HG03108 (cell line): ENCODE measurements at regions not wholly inside any gene's neighbourhood (a gene's known extent, or its start where the extent isn't known, plus 50 kb on each side); places are given as distances from the start of the nearest gene placed in this dataset.

Experiments
- ATAC-seq: cut with Tn5 transposase; IDR thresholded peaks from one replicate; pipeline ENCODE4 v1.9.1; 2021; ENCODE audit warnings: moderate library complexity; ENCODE audit not compliant: unreplicated experiment

DNA sequence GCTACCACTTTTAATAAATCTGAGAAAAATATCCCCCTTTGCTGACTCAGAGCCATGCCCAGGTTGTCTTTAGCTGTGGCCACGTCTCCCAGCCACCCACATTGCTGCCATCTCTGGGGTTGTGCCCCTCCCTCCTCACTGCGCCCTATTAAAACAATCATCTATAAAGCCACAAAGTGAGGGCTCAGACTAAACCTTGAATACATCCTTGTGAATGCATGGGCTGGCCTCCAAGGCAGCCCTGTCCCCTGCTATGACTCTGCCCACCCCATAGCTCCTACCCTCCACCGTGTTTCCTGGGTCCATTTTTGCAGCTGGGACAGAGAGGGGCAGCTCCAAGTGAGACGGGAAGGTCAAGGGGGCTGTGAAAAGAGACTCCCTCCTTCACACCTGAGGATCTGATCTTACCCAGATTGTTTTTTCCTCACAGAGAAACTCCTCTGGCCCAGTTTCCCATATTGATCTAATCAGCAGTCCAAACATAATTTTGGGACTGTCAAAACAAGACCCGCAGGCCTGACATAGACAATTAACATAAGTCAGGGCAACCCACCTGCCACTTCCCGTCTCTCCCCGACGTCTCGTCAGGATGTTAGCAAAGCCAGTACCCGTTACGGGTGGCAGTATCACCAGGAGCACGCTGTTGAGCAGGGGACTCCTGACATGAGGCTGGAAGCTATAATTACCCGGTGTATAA, 199.0 kb downstream of the KATNAL1 start:
- ATAC-seq = no peak

DNA sequence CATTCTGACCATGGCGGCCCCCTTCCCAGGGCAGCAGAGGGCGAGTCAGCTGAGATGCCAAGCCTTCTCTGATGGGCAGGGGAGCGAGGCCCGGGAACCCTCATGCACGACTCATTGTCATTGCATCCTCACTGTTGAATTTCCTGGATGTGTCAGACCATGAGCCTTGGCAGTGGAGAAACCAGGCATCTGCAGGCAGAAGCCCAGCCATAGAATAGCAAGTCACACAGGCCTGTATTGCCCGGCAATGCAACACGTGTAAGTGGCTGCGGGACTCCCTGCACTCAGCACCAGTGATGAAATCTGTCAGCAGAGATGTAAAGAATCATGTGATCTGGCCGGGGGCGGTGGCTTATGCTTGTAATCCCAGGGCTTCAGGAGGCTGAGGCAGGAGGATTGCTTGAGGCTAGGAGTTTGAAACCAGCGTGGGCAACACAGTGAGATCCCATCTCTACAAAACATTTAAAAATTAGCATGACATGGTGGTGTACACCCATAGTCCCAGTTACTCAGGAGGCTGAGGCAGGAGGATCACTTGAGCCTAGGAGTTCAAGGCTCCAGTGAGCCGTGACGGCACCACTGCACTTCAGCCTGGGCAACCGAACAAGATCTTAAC, 199.7 kb downstream of the KATNAL1 start:
- no peak for ATAC-seq

DNA sequence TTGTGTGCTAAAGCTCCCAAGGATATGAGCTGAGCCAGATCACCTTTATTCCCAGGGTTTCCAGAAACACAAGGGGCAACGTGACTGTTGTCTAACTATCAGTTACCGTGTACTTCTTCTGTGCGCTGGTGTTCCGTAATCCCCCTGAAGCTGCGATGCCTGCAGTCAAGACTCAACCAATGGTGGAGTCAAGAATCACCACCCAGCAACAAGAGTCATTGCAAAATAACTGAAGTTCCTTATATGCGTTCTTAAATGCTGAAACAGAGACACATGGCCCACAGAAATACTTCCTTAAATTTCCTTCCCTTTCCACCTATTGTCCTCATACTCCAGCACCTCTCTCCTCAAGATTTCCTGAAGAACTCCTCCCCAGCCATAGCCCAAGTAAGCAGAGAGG, 200.2 kb downstream of the KATNAL1 start:
- no peak for ATAC-seq

DNA sequence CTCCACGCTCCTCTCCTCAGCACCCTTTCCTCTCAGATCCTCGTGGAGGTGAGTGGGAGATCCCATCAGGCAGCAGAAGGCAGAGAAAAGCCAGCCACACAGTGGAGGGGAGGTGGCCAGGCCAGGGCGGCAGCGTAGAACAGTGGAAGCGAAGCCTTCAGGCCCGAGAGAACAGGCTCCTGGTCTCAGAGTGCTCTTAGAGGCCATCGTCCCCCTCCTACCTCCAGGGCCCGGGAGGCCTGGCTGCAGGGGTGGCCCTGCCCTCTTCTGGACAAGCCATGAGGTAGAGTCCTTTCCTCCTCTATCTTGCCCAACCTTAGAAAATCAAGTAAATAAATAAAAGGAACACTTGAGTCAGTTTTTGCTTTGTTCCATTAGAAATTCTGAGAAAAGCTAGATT, 202.0 kb downstream of the KATNAL1 start:
- ATAC-seq = no peak

DNA sequence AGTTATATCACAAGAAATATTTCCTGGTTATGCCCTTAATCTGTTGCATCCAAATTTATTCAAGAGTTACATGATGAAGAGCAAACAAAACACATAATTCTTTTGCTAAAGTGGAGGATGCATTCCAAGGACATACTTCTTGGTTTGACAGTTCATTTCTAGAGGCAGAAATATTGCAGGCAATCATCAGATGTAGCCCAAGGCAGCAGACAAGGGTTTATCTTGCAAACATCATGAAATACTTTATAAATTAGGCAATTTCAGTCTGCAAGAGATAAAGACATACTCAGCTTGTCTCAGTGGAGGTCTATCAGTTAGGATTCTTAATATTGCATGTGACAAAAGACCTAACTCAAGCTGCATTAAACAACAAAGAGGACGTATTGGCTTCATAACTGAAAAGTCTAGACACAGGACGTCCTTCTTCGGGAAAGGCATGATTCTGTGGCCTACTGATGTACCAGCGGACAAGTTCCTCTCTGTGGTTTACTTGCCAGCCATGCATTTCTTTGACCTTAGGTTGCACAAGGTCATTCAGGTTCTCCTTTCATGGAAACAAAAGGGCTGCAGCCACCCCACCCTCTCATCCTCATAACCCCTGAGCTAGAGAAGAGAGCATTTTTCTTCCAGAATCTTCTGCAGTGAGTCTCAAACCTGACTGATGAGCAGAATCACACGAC, 204.1 kb downstream of the KATNAL1 start:
- no peak for ATAC-seq

DNA sequence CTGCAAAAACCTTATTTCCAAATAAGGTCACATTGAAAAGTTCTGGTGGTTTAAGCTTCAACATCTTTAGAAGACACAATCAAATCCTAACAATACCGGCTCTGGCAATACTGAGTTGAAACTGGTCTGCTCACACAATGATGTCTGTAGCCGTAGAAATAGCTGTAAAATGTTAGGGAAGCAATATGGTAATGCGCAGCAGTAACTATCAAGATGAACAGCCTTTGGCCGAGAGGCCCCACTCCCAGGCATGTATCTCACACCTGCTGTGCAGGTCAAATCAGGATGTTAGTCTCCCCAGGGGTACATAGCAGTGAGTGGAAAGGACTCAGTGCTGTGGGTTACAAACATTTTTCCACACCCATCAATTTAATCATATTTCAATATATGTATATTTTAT, 207.1 kb downstream of the KATNAL1 start:
- ATAC-seq = no peak

DNA sequence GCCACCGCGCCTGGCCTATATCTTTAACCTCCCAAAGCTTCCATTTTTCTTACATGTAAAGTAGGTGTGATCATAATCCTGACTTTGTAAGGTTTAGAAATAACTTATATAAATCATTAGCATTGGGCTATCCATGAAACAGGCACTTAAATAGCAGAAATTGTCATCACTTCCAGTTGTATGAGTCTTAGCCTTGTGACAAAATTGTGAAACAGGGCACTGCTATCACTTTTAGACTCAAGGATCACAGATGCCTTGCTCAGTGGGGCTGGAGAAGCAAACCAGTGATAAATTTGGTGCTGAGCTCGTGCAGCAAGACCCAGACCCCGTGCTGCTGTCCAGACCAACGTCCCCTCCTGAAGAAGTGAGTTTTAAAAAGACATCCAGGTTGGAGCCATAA, 209.7 kb downstream of the KATNAL1 start:
- no peak for ATAC-seq

DNA sequence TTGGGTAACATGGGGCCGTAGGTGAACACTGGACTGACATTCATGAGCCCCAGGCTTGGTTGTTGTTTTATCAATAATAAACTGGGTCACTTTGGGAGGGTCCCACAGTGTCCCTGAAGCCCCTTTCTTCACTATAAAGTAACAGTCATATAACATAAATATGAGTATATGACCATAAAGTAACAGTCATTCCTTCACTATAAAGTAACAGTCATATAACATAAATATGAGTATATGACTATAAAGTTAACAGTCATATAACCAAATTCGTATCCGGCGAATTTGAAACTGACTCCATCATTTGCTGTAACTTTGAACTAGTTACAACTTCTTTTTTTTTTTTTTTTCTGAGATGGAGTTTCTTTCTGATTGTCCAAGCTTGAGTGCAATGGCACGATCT, 210.3 kb downstream of the KATNAL1 start:
- no peak for ATAC-seq

DNA sequence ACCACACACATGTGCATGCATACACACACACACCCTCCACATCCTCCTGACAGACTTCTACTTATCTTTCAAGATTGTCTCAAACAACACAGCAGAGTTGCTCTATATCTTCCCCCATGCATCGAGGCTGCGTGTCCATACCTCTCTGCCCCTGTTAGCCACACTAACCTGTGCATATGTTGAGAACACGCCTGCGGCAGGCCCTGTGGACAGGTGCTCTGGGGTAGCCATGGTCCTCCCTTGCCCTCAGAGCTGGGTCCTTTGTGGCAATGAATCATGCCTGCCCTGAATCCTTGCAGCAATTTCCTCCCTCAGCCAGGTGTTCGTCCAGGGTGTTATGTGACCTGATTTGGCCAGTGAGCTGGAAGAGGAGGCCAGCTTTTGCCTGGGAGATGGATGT, 213.3 kb downstream of the KATNAL1 start:
- no peak for ATAC-seq

DNA sequence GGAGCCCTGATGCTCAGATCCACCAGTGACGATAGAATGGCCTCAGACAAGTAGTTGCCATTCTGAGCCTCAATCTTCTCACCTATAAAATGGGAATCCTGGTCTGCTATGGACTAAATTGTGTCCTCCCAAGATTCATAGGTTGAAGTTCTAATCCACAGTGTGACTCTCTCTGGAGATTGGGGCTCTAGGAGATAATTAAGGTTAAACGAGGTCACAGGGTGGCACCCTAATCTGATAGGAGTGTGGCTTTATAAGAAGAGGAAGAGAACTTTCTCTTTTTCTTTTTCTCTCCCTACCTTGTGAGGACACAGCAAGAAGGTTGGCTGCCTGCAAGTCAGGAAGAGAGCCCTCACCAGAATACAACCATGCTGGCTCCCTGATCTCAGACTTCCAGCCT, 214.1 kb downstream of the KATNAL1 start:
- ATAC-seq = no peak

DNA sequence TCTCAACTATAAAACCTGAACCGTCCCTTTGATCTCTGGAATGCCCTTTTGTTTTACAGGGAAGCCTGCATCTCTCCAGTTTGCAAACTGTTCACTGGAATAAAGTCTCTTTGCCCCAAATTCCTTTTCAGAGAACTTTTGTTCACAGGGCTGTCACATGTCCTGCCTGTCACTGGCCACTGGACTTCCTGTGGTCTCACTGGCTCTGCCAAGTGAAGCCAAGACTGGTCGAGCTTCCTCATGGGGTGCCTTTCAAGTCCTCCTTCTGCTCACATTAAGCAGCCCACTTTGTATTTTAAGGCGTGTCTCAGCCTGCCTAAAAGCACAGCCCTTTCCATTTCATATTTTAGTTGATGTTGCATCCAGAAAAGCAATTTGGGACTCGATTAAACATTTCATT, 215.7 kb downstream of the KATNAL1 start:
- ATAC-seq = no peak

DNA sequence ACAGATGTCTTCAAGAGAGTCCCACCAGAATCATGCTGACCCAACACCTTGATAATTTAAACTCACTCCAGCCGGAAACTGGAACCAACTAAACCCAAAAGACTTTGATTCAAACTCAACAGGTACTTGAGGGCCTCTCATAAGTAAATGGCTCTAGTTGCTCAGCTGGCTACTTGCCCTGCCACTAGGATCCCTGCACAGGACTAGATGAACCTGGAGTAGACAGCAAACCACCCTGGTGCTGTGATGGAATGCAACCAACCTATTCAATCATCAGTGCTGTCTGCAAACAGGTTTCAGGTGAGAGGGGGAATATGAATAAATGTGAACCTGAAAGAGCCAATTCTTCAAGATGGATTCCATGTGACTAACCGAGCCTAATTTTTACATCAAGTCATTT, 216.3 kb downstream of the KATNAL1 start:
- no peak for ATAC-seq

DNA sequence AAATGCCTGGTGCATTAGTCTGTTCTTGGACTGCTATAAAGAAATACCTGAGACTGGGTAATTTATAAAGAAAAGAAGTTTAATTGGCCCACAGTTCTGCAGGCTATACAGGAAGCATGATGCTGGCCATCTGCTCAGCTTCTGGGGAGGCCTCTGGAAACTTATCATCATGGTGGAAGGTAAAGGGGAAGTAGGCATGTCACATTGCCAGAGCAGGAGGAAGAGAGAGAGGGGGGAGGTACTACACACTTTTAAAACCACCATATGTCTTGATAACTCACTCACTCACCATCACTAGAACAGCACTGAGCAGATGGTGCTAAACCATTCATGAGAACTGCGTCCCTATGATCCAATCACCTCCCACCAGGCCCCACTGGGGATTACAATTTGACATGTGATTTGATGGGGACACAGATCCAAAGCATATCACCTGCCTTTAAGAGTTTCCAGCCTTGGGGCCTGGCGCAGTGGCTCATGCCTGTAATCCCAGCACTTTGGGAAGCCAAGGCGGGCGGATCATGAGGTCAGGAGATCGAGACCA, 219.0 kb downstream of the KATNAL1 start:
- no peak for ATAC-seq

DNA sequence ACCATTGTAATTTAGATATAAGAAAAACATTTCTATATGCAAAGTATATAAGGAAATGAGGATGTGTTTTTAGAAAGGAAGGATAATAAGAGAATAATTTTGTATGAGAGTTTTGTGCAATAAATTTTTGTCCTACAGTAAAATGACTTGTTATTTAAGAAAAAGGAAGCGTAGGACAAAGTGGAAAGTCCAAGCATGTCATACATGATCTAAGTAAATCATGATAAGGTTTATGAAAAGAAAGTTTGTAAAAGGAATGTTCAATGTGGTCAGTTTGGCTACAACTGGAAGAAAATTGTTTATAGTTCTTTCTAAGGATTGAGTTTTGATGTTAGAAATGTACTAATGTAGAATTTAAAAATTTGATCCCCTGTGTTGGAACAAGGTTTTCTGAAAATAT, 222.3 kb downstream of the KATNAL1 start:
- no peak for ATAC-seq

DNA sequence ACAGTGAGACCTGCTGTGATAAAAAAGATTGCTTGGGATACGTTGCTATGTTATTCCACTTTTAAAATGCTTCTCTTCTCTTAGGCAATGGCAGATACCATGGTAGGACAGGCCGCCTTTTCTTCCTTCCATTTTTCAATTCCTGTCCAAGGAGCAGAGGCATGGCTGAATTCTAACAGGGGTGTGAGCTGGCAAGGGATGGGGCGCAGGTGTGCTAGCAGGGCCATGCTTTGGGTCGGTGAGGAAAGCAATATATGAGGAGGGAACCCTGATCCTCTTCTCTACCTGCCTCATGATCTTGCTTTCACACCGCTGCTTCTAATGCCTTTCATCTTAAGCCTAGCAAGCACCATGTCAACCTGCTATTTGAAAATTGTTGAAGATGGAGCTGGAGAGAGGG, 225.0 kb downstream of the KATNAL1 start:
- no peak for ATAC-seq

DNA sequence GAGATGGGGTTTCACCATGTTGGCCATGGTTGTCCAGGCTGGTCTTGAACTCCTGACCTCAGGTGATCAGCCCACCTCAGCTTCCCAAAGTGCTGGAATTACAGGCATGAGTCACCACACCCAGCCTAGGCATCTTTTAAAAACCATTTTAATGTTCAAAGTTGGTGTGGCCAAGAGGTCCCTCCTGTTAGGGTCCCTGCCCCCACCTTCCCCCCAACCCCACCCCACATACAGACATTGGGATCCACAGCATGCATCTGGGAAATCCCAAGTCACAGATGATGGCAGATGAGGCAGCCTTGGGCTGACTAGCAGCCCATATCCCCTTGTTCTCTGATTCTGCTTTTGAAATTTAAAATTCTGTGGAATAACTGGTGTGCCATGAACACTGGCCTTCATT, 226.0 kb downstream of the KATNAL1 start:
- ATAC-seq = no peak

DNA sequence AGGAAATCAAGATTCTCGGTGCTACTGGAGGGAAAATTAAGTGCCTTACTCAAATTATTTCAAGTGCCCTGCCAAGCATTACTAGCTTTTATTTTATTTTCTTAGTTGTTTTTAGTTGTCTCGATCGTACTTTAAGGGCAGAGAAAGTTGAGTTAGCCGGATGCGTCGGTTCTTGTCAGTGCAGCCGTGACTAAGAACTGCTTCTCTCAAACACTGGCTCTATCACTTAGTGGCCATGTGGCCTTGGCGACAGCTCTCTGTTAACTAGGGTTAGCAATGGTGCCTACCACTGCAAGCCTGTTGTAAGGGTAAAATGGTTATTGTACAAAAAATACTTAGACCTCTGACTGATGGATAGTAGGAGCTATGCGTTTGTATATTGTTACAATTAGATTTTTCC, 227.8 kb downstream of the KATNAL1 start:
- no peak for ATAC-seq

DNA sequence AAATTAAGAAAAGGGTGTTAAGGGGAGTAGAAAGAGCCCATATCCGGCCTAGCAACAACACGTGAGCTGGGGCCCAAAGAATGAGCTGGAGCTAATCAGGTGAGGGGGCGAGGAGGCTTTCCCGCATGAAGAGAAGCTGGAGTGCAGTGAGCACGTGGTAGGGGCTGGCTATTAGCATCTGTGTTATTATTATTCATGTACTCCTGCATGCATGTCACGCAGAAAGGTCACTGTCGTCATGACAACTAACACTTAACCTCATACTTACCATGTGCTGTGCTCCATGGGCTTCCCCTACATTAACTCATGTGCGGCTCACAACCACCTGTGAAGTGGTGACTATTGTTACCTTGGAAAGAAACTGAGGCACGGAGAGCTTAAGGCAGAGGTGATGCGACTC, 227.6 kb upstream of the UBL3 start:
- no peak for ATAC-seq

DNA sequence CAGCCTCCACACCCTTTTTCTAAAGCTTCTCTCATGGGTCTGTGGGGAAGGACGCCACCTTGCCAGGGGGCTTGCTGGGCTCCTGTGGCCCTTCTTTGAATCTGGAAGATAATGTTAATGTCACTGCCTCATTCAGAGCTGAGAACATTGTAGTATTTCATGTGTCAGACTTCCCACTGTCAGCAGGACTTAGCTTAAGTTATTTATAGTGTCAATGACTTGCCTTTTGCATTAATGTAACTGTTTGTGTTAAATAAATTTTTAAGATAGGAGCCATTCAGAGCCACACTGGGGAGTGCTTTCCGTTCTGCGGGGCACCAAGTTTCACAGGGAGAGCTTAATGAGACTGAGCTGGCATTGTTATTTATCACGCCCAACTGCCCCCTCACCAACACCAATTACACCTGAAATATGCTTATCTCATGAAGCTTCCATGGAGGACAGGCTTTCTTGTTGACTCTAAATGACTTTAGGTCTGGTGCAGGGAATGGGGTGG, 226.9 kb upstream of the UBL3 start:
- ATAC-seq = no peak

DNA sequence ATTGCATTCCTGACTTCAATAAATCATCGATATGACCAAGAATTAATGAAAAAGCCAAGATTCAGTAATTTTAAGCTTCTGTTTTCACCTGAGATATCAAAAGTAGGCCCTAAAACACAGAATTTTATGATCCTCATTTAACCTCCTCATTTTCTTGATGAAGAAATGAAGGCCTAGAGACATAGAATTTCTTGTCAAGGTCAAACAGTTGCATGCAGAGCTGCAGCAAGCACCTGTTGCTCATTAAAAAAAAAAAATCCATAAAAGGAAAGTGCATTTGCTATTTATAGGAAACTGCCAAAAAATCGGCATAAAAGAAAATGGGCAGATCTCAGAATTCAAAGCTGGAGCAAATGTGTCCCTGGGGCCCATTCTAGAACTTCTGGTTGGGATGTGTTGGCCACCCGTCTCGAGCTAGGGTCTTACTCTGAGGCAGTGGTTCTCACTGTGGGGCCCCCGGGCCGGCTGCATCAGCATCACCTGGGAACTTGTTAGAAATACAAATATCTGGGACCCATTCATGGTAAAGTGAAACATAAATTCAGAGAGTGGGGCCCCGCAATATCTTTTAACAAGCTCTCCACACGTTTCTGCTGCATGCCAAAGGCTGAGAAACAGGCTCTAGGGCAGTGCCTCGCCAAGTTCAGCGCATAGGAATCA, 224.7 kb upstream of the UBL3 start:
- ATAC-seq = no peak

DNA sequence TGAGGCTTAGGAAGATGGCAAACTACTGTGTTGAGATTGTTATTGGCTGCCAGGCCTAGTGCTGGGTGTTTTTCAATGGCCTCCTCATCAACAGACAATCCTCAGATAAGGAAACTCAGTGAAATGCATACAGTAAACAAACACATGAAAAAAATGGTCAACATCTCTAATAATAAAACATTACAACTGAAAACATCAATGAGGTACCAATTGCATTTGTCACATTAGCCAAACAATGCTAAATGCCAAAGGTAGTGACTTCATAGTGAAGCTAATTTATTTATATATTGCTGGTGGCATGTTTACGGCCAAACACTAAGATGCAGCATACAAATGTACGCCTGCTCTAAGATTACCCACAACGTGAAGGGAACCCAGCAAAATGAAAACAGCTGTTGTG, 224.0 kb upstream of the UBL3 start:
- no peak for ATAC-seq

DNA sequence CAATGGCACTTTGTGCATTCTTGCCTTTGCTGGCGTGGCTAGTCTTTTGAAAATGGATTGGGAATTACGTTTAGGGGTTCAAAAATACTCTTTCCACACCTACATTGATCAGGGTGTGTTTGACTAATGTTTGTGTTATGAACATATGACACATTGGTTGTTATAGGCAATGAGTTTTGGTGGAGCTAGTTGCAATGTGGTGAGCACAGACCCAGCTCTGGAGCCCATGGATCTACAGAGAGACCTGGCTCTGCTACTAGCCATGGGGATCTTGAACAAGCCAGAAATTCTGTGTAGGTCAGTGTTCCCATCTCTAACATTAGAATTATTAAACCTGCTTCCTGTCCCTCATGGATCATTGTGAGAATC, 222.4 kb upstream of the UBL3 start:
- ATAC-seq = no peak
